ENCODE measurements at regions not wholly inside any gene's neighbourhood (a gene's known extent, or its start where the extent isn't known, plus 50 kb on each side); places are given as distances from the start of the nearest gene placed in this dataset.
A peak's percentile ranks its signal among the peaks of the same experiment; 100 is the strongest.

DNA sequence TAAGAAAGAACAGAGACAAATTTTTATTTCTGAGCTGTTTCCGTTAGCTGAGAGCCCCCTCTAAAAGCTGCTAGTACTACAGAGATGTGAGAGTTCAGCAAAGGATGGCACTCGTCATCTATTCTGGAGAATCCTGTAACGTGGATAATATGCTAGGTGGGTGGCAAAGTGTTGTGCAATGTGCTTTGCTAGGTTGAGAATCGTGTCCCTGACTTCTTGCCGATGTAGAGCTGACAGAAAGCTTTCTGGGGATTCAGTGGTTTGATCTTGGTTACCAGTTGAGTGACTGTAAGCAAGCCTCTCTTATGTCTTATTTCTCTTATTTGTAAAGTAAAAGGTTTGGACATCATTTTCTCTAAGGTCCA, 298.3 kb upstream of the ACTBL2 start:
- no peak overlapping the region for H3K4me3 ChIP-seq (ENCODE audit: low read depth in 2 of 2, low read length in 2 of 2)
- H3K27me3 ChIP-seq (ENCODE audit: control insufficient read depth, insufficient read depth, low read length), result no peaks in the 10 kb centered on the region
- DNase-seq (ENCODE audit: low read depth, low spot score) (no peak), ATAC-seq (no peak)
- no peaks in the 10 kb centered on the region for H3K36me3 ChIP-seq (ENCODE audit: control insufficient read depth, insufficient read depth, low read length)
- CTCF ChIA-PET, result no interaction called here
- H3K4me1 ChIP-seq (ENCODE audit: control insufficient read depth, insufficient read depth, low read length), result peaks cover 28% of the 10 kb centered on the region
- TF ChIP-seq, protein P1, sequence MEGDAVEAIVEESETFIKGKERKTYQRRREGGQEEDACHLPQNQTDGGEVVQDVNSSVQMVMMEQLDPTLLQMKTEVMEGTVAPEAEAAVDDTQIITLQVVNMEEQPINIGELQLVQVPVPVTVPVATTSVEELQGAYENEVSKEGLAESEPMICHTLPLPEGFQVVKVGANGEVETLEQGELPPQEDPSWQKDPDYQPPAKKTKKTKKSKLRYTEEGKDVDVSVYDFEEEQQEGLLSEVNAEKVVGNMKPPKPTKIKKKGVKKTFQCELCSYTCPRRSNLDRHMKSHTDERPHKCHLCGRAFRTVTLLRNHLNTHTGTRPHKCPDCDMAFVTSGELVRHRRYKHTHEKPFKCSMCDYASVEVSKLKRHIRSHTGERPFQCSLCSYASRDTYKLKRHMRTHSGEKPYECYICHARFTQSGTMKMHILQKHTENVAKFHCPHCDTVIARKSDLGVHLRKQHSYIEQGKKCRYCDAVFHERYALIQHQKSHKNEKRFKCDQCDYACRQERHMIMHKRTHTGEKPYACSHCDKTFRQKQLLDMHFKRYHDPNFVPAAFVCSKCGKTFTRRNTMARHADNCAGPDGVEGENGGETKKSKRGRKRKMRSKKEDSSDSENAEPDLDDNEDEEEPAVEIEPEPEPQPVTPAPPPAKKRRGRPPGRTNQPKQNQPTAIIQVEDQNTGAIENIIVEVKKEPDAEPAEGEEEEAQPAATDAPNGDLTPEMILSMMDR (IDR thresholded peaks at IDR 0.05), result no peak
- TF ChIP-seq POLR2AphosphoS5 (IDR thresholded peaks at IDR 0.05; ENCODE audit: low read depth, low read length) (no peak), SIN3A (IDR thresholded peaks at IDR 0.05; ENCODE audit: borderline replicate concordance, insufficient read depth, low read depth, low read length) (no peak), TCF7L2 (IDR thresholded peaks at IDR 0.05; ENCODE audit: low read depth, low read length) (no peak)
- TF ChIP-seq, protein P2, sequence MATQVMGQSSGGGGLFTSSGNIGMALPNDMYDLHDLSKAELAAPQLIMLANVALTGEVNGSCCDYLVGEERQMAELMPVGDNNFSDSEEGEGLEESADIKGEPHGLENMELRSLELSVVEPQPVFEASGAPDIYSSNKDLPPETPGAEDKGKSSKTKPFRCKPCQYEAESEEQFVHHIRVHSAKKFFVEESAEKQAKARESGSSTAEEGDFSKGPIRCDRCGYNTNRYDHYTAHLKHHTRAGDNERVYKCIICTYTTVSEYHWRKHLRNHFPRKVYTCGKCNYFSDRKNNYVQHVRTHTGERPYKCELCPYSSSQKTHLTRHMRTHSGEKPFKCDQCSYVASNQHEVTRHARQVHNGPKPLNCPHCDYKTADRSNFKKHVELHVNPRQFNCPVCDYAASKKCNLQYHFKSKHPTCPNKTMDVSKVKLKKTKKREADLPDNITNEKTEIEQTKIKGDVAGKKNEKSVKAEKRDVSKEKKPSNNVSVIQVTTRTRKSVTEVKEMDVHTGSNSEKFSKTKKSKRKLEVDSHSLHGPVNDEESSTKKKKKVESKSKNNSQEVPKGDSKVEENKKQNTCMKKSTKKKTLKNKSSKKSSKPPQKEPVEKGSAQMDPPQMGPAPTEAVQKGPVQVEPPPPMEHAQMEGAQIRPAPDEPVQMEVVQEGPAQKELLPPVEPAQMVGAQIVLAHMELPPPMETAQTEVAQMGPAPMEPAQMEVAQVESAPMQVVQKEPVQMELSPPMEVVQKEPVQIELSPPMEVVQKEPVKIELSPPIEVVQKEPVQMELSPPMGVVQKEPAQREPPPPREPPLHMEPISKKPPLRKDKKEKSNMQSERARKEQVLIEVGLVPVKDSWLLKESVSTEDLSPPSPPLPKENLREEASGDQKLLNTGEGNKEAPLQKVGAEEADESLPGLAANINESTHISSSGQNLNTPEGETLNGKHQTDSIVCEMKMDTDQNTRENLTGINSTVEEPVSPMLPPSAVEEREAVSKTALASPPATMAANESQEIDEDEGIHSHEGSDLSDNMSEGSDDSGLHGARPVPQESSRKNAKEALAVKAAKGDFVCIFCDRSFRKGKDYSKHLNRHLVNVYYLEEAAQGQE (IDR thresholded peaks at IDR 0.05; ENCODE audit: insufficient read depth in 1 of 2, low read depth in 2 of 2, low read length in 1 of 2), result no peak
- H3K27ac ChIP-seq (ENCODE audit: low read length), result peak overlapping the region; percentile 89
- in situ Hi-C loops (cut with HindIII; ENCODE audit: low pct_unique_long_range_greater_than_20kb, low sequenced_read_pairs) (no loop called here), intact Hi-C loops (cut with micrococcal nuclease; ENCODE audit: unreplicated experiment) (no loop called here)
- no TSS peak for BruUV-seq (replicated peaks)
- no peaks in the 10 kb centered on the region for H3K9me3 ChIP-seq (ENCODE audit: control insufficient read depth, insufficient read depth, low read depth, low read length)
- POLR2A ChIA-PET, result no interaction called here

DNA sequence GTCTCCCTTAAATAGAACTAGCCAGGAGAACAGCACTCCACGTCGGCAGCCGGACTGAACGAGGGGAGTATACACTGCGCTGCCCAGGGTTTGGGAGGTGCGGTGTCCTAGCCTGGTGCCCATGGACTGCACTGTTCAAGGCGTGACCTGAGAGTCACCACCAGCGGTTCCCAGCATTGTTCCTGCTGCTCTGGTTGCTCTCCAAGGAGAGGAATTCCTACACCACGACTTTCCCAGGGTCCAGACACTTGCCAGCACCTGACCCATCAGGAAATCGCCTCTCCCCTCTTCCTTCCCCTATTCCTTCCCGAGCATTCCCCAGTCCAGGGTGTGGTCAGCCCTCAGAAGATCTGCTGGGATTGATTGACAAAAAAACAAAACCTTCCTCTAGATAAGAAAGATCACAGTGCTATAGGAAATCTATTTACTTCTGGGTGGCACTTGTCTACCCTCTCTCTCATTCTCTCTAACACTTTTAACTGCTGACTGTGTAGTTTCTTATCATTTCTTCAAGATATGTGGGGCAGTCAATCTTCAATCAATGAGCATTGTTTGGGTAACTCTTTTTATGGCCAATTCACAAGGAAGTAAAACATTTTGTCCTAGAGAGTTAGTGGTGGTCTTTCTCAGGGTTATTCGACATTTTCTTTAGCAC, 297.8 kb upstream of the ACTBL2 start:
- intact Hi-C loops (cut with micrococcal nuclease; ENCODE audit: unreplicated experiment) (no loop called here), in situ Hi-C loops (cut with HindIII; ENCODE audit: low pct_unique_long_range_greater_than_20kb, low sequenced_read_pairs) (no loop called here)
- ATAC-seq, result no peak
- no peaks in the 10 kb centered on the region for H3K9me3 ChIP-seq (ENCODE audit: control insufficient read depth, insufficient read depth, low read depth, low read length)
- H3K27me3 ChIP-seq (ENCODE audit: control insufficient read depth, insufficient read depth, low read length), result no peaks in the 10 kb centered on the region
- POLR2A ChIA-PET, result no interaction called here
- peak overlapping the region; percentile 89 for H3K27ac ChIP-seq (ENCODE audit: low read length)
- peaks cover 28% of the 10 kb centered on the region for H3K4me1 ChIP-seq (ENCODE audit: control insufficient read depth, insufficient read depth, low read length)
- BruUV-seq (replicated peaks), result no TSS peak
- CTCF ChIA-PET, result no interaction called here
- no peak overlapping the region for H3K4me3 ChIP-seq (ENCODE audit: low read depth in 2 of 2, low read length in 2 of 2)
- TF ChIP-seq TCF7L2 (IDR thresholded peaks at IDR 0.05; ENCODE audit: low read depth, low read length) (no peak), POLR2AphosphoS5 (IDR thresholded peaks at IDR 0.05; ENCODE audit: low read depth, low read length) (no peak), SIN3A (IDR thresholded peaks at IDR 0.05; ENCODE audit: borderline replicate concordance, insufficient read depth, low read depth, low read length) (no peak)
- TF ChIP-seq, protein P1 (IDR thresholded peaks at IDR 0.05), result no peak
- TF ChIP-seq, protein P2 (IDR thresholded peaks at IDR 0.05; ENCODE audit: insufficient read depth in 1 of 2, low read depth in 2 of 2, low read length in 1 of 2), result no peak
- H3K36me3 ChIP-seq (ENCODE audit: control insufficient read depth, insufficient read depth, low read length), result no peaks in the 10 kb centered on the region
- DNase-seq (ENCODE audit: low read depth, low spot score), result no peak

Measured in Panc1 (cell line).